Liver (tissue), 8 donors: ENCODE measurements at regions not wholly inside any gene's neighbourhood (a gene's known extent, or its start where the extent isn't known, plus 50 kb on each side); places are given as distances from the start of the nearest gene placed in this dataset.

Experiments
- DNase-seq: peaks from one replicate; pipeline ENCODE4 v3.0.0-alpha.2; 2017; ENCODE audit warnings: low spot score
- H3K27ac ChIP-seq, 2 donors: one replicate each; pipeline ENCODE4 v1.7.0; 2013; ENCODE audit warnings: inconsistent platforms in 2 of 2, low read length in 2 of 2, control low read depth in 1 of 2, low read depth in 1 of 2, mild to moderate bottlenecking in 1 of 2
- H3K27me3 ChIP-seq, 4 donors: one replicate each; pipeline versions ENCODE4 v1.6.1 to v1.7.0; 2013; ENCODE audit warnings: low read length in 3 of 4, inconsistent platforms in 1 of 4, mild to moderate bottlenecking in 1 of 4, moderate library complexity in 1 of 4; ENCODE audit not compliant: control insufficient read depth in 4 of 4, insufficient read depth in 4 of 4
- H3K36me3 ChIP-seq, 4 donors: one replicate each; pipeline versions ENCODE4 v1.6.1 to v1.7.0; 2013; ENCODE audit warnings: low read length in 3 of 4, mild to moderate bottlenecking in 3 of 4, low read depth in 1 of 4, moderate library complexity in 1 of 4; ENCODE audit not compliant: control insufficient read depth in 4 of 4, insufficient read depth in 3 of 4
- H3K4me1 ChIP-seq, 4 donors: one replicate each; pipeline versions ENCODE4 v1.6.1 to v1.7.0; 2013; ENCODE audit warnings: low read length in 3 of 4, mild to moderate bottlenecking in 3 of 4, moderate library complexity in 1 of 4; ENCODE audit not compliant: control insufficient read depth in 4 of 4, insufficient read depth in 4 of 4
- H3K4me3 ChIP-seq, 3 donors: one replicate each; pipeline versions ENCODE4 v1.6.1 to v1.7.0; 2013; ENCODE audit warnings: low read length in 3 of 3, control low read depth in 1 of 3, low read depth in 1 of 3, mild to moderate bottlenecking in 1 of 3
- H3K9ac ChIP-seq, 2 donors: one replicate each; pipeline ENCODE4 v1.7.0; 2013; ENCODE audit warnings: low read length in 2 of 2, mild to moderate bottlenecking in 2 of 2, moderate library complexity in 2 of 2, control low read depth in 1 of 2, low read depth in 1 of 2
- H3K9me3 ChIP-seq, 4 donors: one replicate each; pipeline versions ENCODE4 v1.6.1 to v1.7.0; 2013; ENCODE audit warnings: low read length in 3 of 4; ENCODE audit not compliant: control insufficient read depth in 4 of 4
- CTCF ChIP-seq: fragments of 150-350 bp; IDR thresholded peaks from 2 replicates; pipeline ENCODE4 v1.5.1; 2017; ENCODE audit warnings: improper control_type of control experiment, low read depth, low read length; ENCODE audit not compliant: missing input control
- EGR1 ChIP-seq, 2 donors: IDR thresholded peaks; 2 replicates each; pipeline ENCODE4 v1.6.1; 2016 to 2018; ENCODE audit warnings: antibody characterized with exemption in 2 of 2, low read depth in 2 of 2
- FOXA1 ChIP-seq: IDR thresholded peaks from 2 replicates; pipeline ENCODE4 v1.6.1; 2016; ENCODE audit warnings: antibody characterized with exemption
- FOXA2 ChIP-seq: IDR thresholded peaks from 2 replicates; pipeline ENCODE4 v1.6.1; 2016; ENCODE audit warnings: antibody characterized with exemption
- GABPA ChIP-seq, 2 donors: IDR thresholded peaks in 1 of 2; conservative IDR thresholded peaks in 1 of 2; 2 replicates each; pipeline ENCODE4 v1.6.1; 2016; ENCODE audit warnings: antibody characterized with exemption in 2 of 2, mild to moderate bottlenecking in 1 of 2, moderate library complexity in 1 of 2
- HNF4A ChIP-seq, 2 donors: conservative IDR thresholded peaks; 2 replicates each; pipeline ENCODE4 v1.6.1; 2016; ENCODE audit warnings: antibody characterized with exemption in 2 of 2, mild to moderate bottlenecking in 2 of 2
- HNF4G ChIP-seq: IDR thresholded peaks from 2 replicates; pipeline ENCODE4 v1.6.1; 2016; ENCODE audit warnings: antibody characterized with exemption
- JUND ChIP-seq, 2 donors: IDR thresholded peaks; 2 replicates each; pipeline ENCODE4 v1.6.1; 2016; ENCODE audit warnings: antibody characterized with exemption in 2 of 2
- NR2F2 ChIP-seq: IDR thresholded peaks from 2 replicates; pipeline ENCODE4 v1.6.1; 2016; ENCODE audit warnings: antibody characterized with exemption
- RAD21 ChIP-seq, 2 donors: IDR thresholded peaks; 2 replicates each; pipeline ENCODE4 v1.6.1; 2016; ENCODE audit warnings: antibody characterized with exemption in 2 of 2, mild to moderate bottlenecking in 2 of 2
- RXRA ChIP-seq, 2 donors: IDR thresholded peaks; 2 replicates each; pipeline ENCODE4 v1.6.1; 2017 to 2018; ENCODE audit warnings: antibody characterized with exemption in 2 of 2, mild to moderate bottlenecking in 1 of 2
- SP1 ChIP-seq: IDR thresholded peaks from 2 replicates; pipeline ENCODE4 v1.6.1; 2018; ENCODE audit warnings: antibody characterized with exemption, mild to moderate bottlenecking
- TAF1 ChIP-seq: conservative IDR thresholded peaks from 2 replicates; pipeline ENCODE4 v1.6.1; 2016; ENCODE audit warnings: antibody characterized with exemption, mild to moderate bottlenecking
- ZBTB33 ChIP-seq: IDR thresholded peaks from 2 replicates; pipeline ENCODE4 v1.6.1; 2016; ENCODE audit warnings: antibody characterized with exemption
- WGBS: extraction: QIAGEN DNeasy Blood & Tissue Kit; methylation state at CpG from one replicate; pipeline ENCODE4 v1.1.7; 2013; 5-methylcytosine and 5-hydroxymethylcytosine counted together
- TF ChIP-seq, protein P1 (sequence below): IDR thresholded peaks from 2 replicates; pipeline ENCODE4 v1.6.1; 2016; ENCODE audit warnings: antibody characterized with exemption
- TF ChIP-seq, protein P2 (sequence below): IDR thresholded peaks from 2 replicates; pipeline ENCODE4 v1.6.1; 2016; ENCODE audit warnings: antibody characterized with exemption, mild to moderate bottlenecking
- TF ChIP-seq, protein P3 (sequence below): IDR thresholded peaks from 2 replicates; pipeline ENCODE4 v1.6.1; 2016; ENCODE audit warnings: antibody characterized with exemption
- donor health status: healthy.
- donor health status: healthy.
- donor health status: healthy.
- donor health status: healthy.
- donor health status: healthy.

DNA sequence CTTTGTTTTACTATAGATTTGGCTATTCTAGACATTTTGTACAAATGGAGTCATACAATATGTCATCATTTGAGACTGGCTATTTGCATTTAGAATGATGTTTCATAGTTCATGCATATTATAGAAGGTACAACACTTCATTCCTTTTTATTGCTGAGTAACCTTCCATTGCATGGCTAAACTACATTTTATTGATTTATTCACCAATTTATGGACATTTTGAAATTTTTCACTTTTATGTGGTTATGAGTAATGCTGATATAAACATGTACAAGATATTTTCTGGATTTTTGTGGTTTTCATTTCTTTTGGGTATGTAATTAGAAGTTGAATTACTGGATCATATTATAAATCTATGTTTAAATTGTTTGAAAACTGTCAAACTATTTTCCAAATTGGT, 710.3 kb upstream of the SLITRK5 start:
- no peak overlapping the region for H3K27ac ChIP-seq
- H3K9ac ChIP-seq, result no peak overlapping the region
- no peak overlapping the region for H3K4me3 ChIP-seq
- no peaks in the 10 kb centered on the region for H3K36me3 ChIP-seq
- DNase-seq, result no peak
- no peaks in the 10 kb centered on the region for H3K4me1 ChIP-seq
- no peaks in the 10 kb centered on the region for H3K9me3 ChIP-seq
- no peak for TF ChIP-seq ZBTB33
- no peak for TF ChIP-seq FOXA2
- TF ChIP-seq HNF4G, result no peak
- no peaks in the 10 kb centered on the region for H3K27me3 ChIP-seq

- Histone ChIP-seq H3K36me3 (no peaks in the 10 kb centered on the region), H3K9ac (no peak overlapping the region), H3K27ac (no peak overlapping the region), H3K9me3 (no peaks in the 10 kb centered on the region), H3K27me3 (no peaks in the 10 kb centered on the region), H3K4me1 (no peaks in the 10 kb centered on the region), H3K4me3 (no peak overlapping the region)
- no peak for TF ChIP-seq HNF4A (conservative IDR thresholded peaks at IDR 0.05)
- no peak for TF ChIP-seq RAD21 (IDR thresholded peaks at IDR 0.05)
- TF ChIP-seq, protein P1, sequence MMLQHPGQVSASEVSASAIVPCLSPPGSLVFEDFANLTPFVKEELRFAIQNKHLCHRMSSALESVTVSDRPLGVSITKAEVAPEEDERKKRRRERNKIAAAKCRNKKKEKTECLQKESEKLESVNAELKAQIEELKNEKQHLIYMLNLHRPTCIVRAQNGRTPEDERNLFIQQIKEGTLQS, result no peak
- TF ChIP-seq, protein P2, sequence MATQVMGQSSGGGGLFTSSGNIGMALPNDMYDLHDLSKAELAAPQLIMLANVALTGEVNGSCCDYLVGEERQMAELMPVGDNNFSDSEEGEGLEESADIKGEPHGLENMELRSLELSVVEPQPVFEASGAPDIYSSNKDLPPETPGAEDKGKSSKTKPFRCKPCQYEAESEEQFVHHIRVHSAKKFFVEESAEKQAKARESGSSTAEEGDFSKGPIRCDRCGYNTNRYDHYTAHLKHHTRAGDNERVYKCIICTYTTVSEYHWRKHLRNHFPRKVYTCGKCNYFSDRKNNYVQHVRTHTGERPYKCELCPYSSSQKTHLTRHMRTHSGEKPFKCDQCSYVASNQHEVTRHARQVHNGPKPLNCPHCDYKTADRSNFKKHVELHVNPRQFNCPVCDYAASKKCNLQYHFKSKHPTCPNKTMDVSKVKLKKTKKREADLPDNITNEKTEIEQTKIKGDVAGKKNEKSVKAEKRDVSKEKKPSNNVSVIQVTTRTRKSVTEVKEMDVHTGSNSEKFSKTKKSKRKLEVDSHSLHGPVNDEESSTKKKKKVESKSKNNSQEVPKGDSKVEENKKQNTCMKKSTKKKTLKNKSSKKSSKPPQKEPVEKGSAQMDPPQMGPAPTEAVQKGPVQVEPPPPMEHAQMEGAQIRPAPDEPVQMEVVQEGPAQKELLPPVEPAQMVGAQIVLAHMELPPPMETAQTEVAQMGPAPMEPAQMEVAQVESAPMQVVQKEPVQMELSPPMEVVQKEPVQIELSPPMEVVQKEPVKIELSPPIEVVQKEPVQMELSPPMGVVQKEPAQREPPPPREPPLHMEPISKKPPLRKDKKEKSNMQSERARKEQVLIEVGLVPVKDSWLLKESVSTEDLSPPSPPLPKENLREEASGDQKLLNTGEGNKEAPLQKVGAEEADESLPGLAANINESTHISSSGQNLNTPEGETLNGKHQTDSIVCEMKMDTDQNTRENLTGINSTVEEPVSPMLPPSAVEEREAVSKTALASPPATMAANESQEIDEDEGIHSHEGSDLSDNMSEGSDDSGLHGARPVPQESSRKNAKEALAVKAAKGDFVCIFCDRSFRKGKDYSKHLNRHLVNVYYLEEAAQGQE, result no peak
- no peak for TF ChIP-seq EGR1 (IDR thresholded peaks at IDR 0.05; ENCODE audit: low read depth in 2 of 2)
- no peak for TF ChIP-seq HNF4G
- TF ChIP-seq JUND (IDR thresholded peaks at IDR 0.05), result no peak
- no peak for TF ChIP-seq GABPA (IDR thresholded peaks at IDR 0.05 in 1 of 2, conservative IDR thresholded peaks at IDR 0.05 in 1 of 2)
- no peak for TF ChIP-seq NR2F2
- no peak for TF ChIP-seq ZBTB33
- TF ChIP-seq TAF1, result no peak
- no peak for TF ChIP-seq FOXA1
- no peak for TF ChIP-seq RXRA (IDR thresholded peaks at IDR 0.05)
- no peak for TF ChIP-seq SP1
- no peak for TF ChIP-seq CTCF
- TF ChIP-seq, protein P3, sequence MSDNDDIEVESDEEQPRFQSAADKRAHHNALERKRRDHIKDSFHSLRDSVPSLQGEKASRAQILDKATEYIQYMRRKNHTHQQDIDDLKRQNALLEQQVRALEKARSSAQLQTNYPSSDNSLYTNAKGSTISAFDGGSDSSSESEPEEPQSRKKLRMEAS, result no peak
- no peak for DNase-seq
- 77% methylated on average over 7 of the region's 7 CpGs for WGBS
Observed at GRCh38 chr13:86974251-86974994, 696.7 kb upstream of the SLITRK5 start.
